ENCODE measurements at regions not wholly inside any gene's neighbourhood (a gene's known extent, or its start where the extent isn't known, plus 50 kb on each side); places are given as distances from the start of the nearest gene placed in this dataset.

GRCh38 chr2:176692533-176692932 is 423.3 kb downstream of the MTX2 start:
- DNase-seq (ENCODE audit: low spot score in 2 of 2) = no peak
- Histone ChIP-seq H3K27ac (no peak overlapping the region), H3K9me3 (no peaks in the 10 kb centered on the region), H3K27me3 (peaks cover 0 to 9% of the 10 kb centered on the region in 2 donors), H3K36me3 (no peaks in the 10 kb centered on the region), H3K4me3 (no peak overlapping the region), H3K4me1 (no peaks in the 10 kb centered on the region)
- 45 to 51% methylated on average over 1 of the region's 1 CpG for WGBS, 2 donors
- no peak for TF ChIP-seq EP300 (IDR thresholded peaks at IDR 0.05)
- no peak for TF ChIP-seq CTCF (IDR thresholded peaks at IDR 0.05)
- TF ChIP-seq POLR2A (IDR thresholded peaks at IDR 0.05) = no peak

- H3K9me3 ChIP-seq = no peaks in the 10 kb centered on the region
- no peak for DNase-seq (ENCODE audit: low spot score in 2 of 2)
- no peaks in the 10 kb centered on the region for H3K36me3 ChIP-seq
- no peak overlapping the region for H3K4me3 ChIP-seq
- H3K27ac ChIP-seq = no peak overlapping the region
- peaks cover 0 to 7% of the 10 kb centered on the region in 2 donors for H3K27me3 ChIP-seq
- no peak for TF ChIP-seq POLR2A (IDR thresholded peaks at IDR 0.05)
- H3K4me1 ChIP-seq = no peaks in the 10 kb centered on the region
These were observed 429.9 kb downstream of the MTX2 start for GRCh38 chr2:176699098-176699497.

GRCh38 chr2:176699644-176700043 is 430.4 kb downstream of the MTX2 start:
- TF ChIP-seq POLR2A (IDR thresholded peaks at IDR 0.05) = no peak
- no peak for TF ChIP-seq CTCF (IDR thresholded peaks at IDR 0.05)
- TF ChIP-seq EP300 (IDR thresholded peaks at IDR 0.05) = no peak
- Histone ChIP-seq H3K9me3 (no peaks in the 10 kb centered on the region), H3K4me1 (no peaks in the 10 kb centered on the region), H3K4me3 (no peak overlapping the region), H3K27me3 (peaks cover 0 to 7% of the 10 kb centered on the region in 2 donors), H3K36me3 (no peaks in the 10 kb centered on the region), H3K27ac (no peak overlapping the region)
- DNase-seq (ENCODE audit: low spot score in 2 of 2) = no peak

GRCh38 chr2:176702131-176702530 is 432.9 kb downstream of the MTX2 start:
- Histone ChIP-seq H3K4me3 (no peak overlapping the region), H3K4me1 (no peaks in the 10 kb centered on the region), H3K27me3 (peaks cover 0 to 7% of the 10 kb centered on the region in 2 donors), H3K9me3 (no peaks in the 10 kb centered on the region), H3K27ac (no peak overlapping the region), H3K36me3 (no peaks in the 10 kb centered on the region)
- no peak for DNase-seq (ENCODE audit: low spot score in 2 of 2)
- TF ChIP-seq POLR2A (IDR thresholded peaks at IDR 0.05) (no peak), CTCF (IDR thresholded peaks at IDR 0.05) (no peak)
- WGBS, 2 donors = 39 to 71% methylated on average over 1 of the region's 1 CpG

GRCh38 chr2:176704282-176704858 is 435.1 kb downstream of the MTX2 start:
- peaks cover 0 to 13% of the 10 kb centered on the region in 2 donors for H3K27me3 ChIP-seq
- H3K27ac ChIP-seq = no peak overlapping the region
- TF ChIP-seq EP300 (IDR thresholded peaks at IDR 0.05) = no peak
- no peak for TF ChIP-seq POLR2A (IDR thresholded peaks at IDR 0.05)
- TF ChIP-seq CTCF (IDR thresholded peaks at IDR 0.05) = no peak
- H3K9me3 ChIP-seq = no peaks in the 10 kb centered on the region
- no peak overlapping the region for H3K4me3 ChIP-seq
- H3K36me3 ChIP-seq = no peaks in the 10 kb centered on the region
- H3K4me1 ChIP-seq = peaks cover 0 to under 1% (median 0%) of the 10 kb centered on the region in 4 donors
- DNase-seq (ENCODE audit: low spot score in 2 of 2) = no peak
- WGBS, 2 donors = 46 to 55% methylated on average over 3 of the region's 3 CpGs
